GM21515 (cell line): ENCODE measurements at regions not wholly inside any gene's neighbourhood (a gene's known extent, or its start where the extent isn't known, plus 50 kb on each side); places are given as distances from the start of the nearest gene placed in this dataset.

Source experiments
- ATAC-seq: cut with Tn5 transposase; IDR thresholded peaks from one replicate; pipeline ENCODE4 v1.9.1; 2021; ENCODE audit not compliant: unreplicated experiment

DNA sequence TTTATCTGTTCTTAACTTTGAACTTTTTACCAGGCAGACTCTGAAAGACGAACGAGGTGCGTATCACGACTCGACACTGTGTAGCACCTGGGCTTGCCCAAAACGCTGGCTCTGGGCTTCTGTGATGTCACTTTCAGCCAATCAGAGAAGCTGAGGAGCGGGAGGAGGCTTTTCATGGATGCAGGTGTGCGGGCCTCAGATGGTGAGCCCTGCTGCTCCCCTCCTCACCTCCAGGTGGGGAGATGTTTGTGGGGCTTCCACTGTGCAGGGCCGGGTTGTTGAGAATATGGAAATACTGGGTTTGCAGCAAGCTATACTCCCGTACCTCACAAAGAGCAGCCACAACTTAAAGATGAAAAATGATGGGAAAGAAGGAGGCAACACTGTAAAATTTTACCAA is 246.3 kb downstream of the IRX2 start:
- ATAC-seq, result no peak

GRCh38 chr5:2502970-2503594 is 248.4 kb downstream of the IRX2 start:
- no peak for ATAC-seq

DNA sequence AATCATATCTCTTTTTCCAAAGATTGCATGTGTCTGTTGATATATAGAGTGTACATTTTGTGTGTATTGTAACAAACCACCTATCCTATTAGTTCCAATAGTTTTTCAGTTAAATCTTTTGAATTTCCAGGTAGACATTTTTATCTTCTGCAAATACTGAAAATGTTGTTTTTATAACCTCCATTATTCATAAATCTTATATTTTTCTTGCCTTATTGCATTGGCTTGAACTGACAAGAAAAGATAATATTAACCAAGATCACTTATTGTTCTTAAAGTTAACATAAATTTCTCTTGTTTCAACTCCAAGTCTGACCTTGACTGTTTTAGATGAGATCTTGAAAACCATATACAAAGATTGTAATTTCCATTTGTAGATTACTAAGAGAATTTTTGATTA is 251.6 kb downstream of the IRX2 start:
- no peak for ATAC-seq

DNA sequence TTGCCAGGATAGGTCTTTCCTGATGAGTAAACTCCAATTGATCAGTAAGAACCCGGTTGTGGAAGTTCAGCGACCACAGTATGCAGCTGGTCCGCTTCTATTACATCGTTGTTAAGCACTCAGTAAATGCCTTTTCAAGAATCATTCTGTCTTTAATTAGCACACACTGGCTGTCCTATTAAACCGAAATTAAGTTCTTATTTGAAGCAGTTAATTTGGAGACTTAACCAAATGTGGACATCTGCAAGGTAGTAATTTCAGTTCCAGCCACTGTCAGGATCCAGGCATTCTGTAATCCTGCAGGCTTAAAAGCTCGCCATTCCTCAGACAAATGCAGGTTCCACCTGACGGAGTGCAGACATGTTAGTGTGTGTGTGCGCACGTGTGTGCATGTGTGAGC is 254.6 kb downstream of the IRX2 start:
- no peak for ATAC-seq

GRCh38 chr5:2496126-2496525 is 255.4 kb downstream of the IRX2 start:
- ATAC-seq, result no peak

- ATAC-seq, result no peak
These were observed 258.1 kb downstream of the IRX2 start for GRCh38 chr5:2493356-2493755.

DNA sequence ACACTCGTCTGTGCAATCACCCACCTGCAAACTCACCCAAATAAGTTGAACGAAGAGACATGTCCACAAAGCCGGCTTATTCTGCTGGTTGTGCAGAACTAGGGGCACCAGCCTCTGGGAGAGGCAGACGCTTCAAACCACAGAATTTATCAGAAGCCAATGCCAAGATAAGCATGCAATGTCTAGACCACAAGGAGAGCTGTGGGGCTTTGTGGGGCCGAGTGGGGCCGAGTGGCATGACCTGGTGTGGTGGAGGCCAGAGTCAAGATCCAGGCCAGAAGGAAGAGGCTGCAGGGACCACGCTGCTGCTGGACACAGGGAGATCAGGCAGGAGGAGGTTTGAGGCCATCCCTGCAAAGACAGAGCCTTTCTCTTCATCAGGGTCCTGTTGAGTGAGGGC is 259.0 kb downstream of the IRX2 start:
- no peak for ATAC-seq

DNA sequence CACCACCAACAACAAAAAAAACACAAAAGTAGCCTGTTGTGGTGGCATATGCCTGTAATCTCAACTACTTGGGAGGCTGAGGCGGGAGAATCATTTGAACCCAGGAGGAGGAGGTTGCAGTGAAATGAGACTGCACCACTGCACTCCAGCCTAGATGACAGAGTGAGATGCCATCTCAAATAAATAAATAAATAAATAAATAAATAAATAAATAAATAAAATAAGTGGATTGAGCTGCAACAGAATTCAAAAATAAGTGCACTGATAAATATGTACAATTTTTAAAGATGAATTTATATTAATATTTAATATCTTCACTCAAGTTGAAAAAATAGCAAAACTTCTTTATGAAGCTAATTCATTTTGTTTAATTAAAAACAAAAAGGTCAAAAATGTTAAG is 259.6 kb downstream of the IRX2 start:
- no peak for ATAC-seq

DNA sequence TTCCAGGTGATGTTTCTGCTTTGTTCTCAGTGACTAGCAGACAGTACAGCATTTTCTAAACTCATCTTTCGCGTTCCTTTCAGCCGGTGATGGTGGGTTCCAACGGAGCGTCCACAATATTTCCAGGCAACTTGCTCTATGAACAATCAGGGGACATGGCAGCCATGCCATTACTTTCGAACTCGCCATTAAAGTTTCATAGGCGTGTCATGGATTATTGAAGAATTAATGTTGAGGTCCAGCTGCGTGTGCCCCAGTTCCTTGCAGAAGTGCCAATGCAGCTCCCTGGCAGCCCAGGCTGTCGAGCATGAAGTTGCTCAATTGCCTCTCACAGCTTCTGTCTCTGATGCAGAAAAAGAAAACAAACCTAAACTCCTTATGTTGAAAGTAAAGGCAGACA is 262.2 kb downstream of the IRX2 start:
- ATAC-seq, result no peak

GRCh38 chr5:2488593-2488992 is 262.9 kb downstream of the IRX2 start:
- no peak for ATAC-seq

GRCh38 chr5:2487152-2487763 is 264.2 kb downstream of the IRX2 start:
- ATAC-seq, result no peak

DNA sequence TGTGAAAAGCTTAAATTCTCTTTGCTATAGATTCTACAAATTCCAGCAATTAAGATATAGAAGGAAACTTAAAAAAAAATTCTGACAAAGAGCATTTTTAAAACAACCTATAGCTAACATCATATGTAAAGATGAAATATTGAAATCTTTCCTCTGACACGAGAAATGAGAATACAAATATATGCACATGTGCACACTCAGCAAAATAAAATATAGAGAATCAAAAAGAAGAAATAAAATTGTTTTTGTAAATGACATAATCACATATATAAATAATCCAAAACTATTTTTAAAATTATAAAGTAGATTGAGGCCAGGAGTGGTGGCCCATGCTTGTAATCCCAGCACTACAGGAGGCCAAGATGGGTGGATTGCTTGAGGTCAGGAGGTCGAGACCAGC is 265.1 kb downstream of the IRX2 start:
- no peak for ATAC-seq

DNA sequence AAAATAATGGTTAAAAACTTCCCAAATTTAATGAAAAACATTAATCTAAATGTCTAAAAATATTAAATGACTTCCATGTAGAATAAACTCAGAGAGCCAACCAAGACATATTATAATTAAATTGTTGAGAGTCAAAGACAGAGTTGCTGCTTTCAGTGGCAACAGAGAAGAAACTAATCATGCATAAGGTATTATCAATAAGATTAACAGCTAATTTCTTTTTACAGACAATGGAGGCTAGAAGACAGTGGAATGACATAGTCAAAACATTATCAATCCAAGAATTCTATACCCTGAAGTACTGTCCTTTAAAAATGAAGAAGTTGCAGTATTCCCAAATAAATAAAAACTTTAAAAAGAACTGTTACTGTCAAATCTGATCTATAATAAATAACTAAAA is 268.7 kb downstream of the IRX2 start:
- no peak for ATAC-seq

GRCh38 chr5:2480871-2481270 is 270.6 kb downstream of the IRX2 start:
- ATAC-seq, result no peak

DNA sequence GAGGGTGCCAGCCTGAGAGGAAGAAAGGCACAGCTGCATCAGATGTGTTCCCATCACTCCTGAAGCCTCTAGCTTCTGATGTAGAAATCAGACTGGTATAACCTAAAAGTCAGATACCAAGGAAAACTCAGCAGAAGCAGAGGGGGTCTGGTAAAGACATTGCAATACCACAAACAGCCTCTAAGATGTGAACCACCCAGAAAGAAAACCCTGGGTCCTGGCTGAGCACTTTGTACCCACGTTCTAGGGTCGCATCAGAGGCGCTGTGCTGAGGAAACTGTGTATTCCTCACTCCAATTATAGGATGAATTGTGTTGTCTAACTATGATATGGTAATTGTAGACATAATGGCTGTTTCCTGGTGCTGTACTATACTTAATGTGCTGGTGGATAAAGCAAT is 275.6 kb downstream of the IRX2 start:
- ATAC-seq, result no peak

GRCh38 chr5:2472670-2473069 is 278.8 kb downstream of the IRX2 start:
- no peak for ATAC-seq

DNA sequence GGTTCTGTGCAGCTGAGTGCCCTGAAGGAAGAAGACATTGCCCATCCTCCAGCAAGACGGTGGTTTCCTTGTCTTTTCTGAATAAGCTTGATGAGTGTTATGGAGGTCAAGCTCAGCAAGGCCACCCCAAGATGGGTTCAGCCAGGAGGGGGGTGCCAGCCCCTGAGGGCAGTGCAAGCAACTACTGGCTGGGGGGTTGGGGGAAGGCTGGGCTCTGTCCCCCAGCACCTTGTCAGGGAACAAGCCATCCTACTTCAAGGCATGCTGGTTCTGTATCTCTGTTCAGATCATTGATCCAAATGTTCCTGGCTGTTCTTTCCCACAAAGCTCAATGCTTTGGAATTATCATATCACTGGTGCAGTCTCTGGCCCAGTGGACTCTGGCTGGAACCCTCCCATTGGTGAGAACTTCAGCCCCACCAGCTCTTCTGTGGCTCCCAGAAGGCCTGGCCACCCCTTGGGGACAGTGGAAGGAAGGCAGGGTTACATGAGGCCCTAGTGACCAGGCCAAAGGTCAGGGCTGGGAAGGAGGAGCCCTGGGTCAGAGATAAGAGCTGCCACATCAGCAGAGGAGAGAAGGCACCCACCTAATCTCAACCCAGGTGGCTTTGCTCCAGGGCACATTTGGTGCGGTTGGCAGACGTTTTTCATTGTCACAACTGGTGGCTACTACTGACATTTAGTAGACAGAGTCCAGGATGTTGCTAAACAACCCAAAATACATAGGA is 280.2 kb downstream of the IRX2 start:
- ATAC-seq, result no peak

DNA sequence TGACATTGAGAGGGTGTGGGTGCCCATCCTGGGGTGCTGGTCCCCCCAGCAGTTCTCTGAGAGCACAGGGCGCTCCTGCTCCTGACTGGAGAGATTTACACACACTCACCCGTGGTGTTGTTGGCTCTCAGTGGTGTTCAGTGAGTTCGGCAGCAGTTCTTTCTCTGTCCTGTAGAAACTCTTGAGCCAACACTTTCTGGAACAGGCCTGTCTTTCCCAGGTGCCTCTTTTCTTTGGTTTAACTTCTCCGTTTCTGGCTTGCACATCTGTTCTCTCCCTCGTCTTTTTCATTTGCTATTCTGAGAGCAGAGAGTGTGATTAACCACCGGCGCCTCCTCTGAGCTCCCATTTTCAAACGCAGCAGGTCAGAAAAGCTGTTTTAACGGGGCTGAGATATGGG is 284.5 kb downstream of the IRX2 start:
- no peak for ATAC-seq

DNA sequence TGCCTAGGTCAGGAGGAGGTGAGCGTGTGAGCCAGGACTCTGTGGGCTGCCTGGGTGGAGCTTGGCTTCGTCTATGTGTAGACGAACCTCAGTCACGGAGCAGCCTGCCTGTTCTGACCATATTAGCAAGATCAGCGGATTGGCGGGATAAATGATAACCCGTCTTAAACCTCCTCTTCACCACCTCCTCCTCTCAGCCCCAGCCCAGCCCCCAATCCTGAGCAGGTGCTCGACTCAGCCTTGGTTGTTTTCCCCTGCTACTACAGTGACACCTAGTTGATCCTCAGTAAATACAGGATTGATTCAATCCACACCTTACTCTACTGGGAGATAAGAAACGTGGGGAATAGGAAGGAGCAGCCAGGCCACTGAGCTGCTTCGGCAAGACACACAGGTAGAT is 286.1 kb downstream of the IRX2 start:
- no peak for ATAC-seq

GRCh38 chr5:2464141-2464540 is 287.3 kb downstream of the IRX2 start:
- ATAC-seq, result no peak

GRCh38 chr5:2461701-2462691 is 289.5 kb downstream of the IRX2 start:
- no peak for ATAC-seq
